K562 (cell line): ENCODE measurements at regions not wholly inside any gene's neighbourhood (a gene's known extent, or its start where the extent isn't known, plus 50 kb on each side); places are given as distances from the start of the nearest gene placed in this dataset.

ENCODE experiments used
- KAT2B ChIP-seq: IDR thresholded peaks from one replicate; pipeline ENCODE4 v1.6.1; 2012; ENCODE audit warnings: low read depth, mild to moderate bottlenecking, control low read depth, inconsistent platforms, low read length, moderate library complexity
- MAZ ChIP-seq, 2 experiments: fragments of 450-650 bp in 1 of 2; sonication (generic) in 1 of 2; formaldehyde crosslinking; IDR thresholded peaks in 1 of 2; conservative IDR thresholded peaks in 1 of 2; 2 replicates each; pipeline versions ENCODE4 v1.4.0 to v1.5.0; 2020; ENCODE audit warnings: mild to moderate bottlenecking in 1 of 2, missing genetic modification reagents in 1 of 2
- MTA3 ChIP-seq: fragments of 450-650 bp; formaldehyde crosslinking; IDR thresholded peaks from 2 replicates; pipeline ENCODE4 v1.6.1; 2017; ENCODE audit warnings: mild to moderate bottlenecking, borderline replicate concordance
- MTF1 ChIP-seq: fragments of 250-450 bp; sonication (Bioruptor Pico); IDR thresholded peaks from 2 replicates; pipeline ENCODE4 v1.9.0; 2021; ENCODE audit warnings: moderate library complexity, mild to moderate bottlenecking, inconsistent platforms, borderline replicate concordance
- NFATC3 ChIP-seq: fragments of 450-650 bp; IDR thresholded peaks from 2 replicates; pipeline ENCODE4 v1.6.1; 2017; ENCODE audit warnings: mild to moderate bottlenecking
- REST ChIP-seq, 2 experiments: fragments of 450-650 bp; formaldehyde crosslinking in 1 of 2; IDR thresholded peaks; 2 replicates each; pipeline versions ENCODE4 v1.4.0 to v1.6.1; 2014 to 2020; ENCODE audit warnings: mild to moderate bottlenecking in 2 of 2, borderline replicate concordance in 1 of 2, low read depth in 1 of 2
- TFAM ChIP-seq: fragments of 250-450 bp; sonication (Bioruptor Pico); conservative IDR thresholded peaks from 2 replicates; pipeline ENCODE4 v1.5.0; 2021; ENCODE audit warnings: mild to moderate bottlenecking, moderate library complexity
- ZNF311 ChIP-seq: fragments of 250-450 bp; sonication (Bioruptor Pico); IDR thresholded peaks from 2 replicates; pipeline ENCODE4 v1.4.0; 2020; ENCODE audit warnings: mild to moderate bottlenecking, moderate library complexity
- TF ChIP-seq, protein P1 (sequence below): fragments of 200-400 bp; formaldehyde crosslinking; IDR thresholded peaks from 2 replicates; pipeline ENCODE4 v1.6.1; 2017; ENCODE audit warnings: mild to moderate bottlenecking, low read depth, low read length, moderate library complexity

GRCh38 chr14:103206836-103207387 is 83.7 kb downstream of the TNFAIP2 start (continued):
- peak; percentile 77 for TF ChIP-seq REST (IDR thresholded peaks at IDR 0.05; ENCODE audit: borderline replicate concordance)
- no peak for TF ChIP-seq REST (CRISPR knock-in tag; IDR thresholded peaks at IDR 0.05; ENCODE audit: low read depth)
- TF ChIP-seq ZNF311 (CRISPR knock-in tag) = no peak
- no peak for TF ChIP-seq TFAM
- TF ChIP-seq KAT2B = no peak
- TF ChIP-seq MTF1 (CRISPR knock-in tag) = no peak
- TF ChIP-seq MAZ (CRISPR knock-in tag; conservative IDR thresholded peaks at IDR 0.05 in 1 of 2, IDR thresholded peaks at IDR 0.05 in 1 of 2) = peak in 1 of 2 experiments; percentile 10; a peak in 2 of 4 replicates
- TF ChIP-seq, protein P1, sequence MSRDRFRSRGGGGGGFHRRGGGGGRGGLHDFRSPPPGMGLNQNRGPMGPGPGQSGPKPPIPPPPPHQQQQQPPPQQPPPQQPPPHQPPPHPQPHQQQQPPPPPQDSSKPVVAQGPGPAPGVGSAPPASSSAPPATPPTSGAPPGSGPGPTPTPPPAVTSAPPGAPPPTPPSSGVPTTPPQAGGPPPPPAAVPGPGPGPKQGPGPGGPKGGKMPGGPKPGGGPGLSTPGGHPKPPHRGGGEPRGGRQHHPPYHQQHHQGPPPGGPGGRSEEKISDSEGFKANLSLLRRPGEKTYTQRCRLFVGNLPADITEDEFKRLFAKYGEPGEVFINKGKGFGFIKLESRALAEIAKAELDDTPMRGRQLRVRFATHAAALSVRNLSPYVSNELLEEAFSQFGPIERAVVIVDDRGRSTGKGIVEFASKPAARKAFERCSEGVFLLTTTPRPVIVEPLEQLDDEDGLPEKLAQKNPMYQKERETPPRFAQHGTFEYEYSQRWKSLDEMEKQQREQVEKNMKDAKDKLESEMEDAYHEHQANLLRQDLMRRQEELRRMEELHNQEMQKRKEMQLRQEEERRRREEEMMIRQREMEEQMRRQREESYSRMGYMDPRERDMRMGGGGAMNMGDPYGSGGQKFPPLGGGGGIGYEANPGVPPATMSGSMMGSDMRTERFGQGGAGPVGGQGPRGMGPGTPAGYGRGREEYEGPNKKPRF = no peak
- TF ChIP-seq NFATC3 = no peak
- no peak for TF ChIP-seq MTA3
